ENCODE measurements at regions not wholly inside any gene's neighbourhood (a gene's known extent, or its start where the extent isn't known, plus 50 kb on each side); places are given as distances from the start of the nearest gene placed in this dataset.

GRCh38 chr5:106680330-106680729, 990.4 kb downstream of the EFNA5 start:
- WGBS, 3 donors, result 27 to 37% (median 34%) methylated on average over 1 of the region's 1 CpG

GRCh38 chr5:106677057-106677456, 993.7 kb downstream of the EFNA5 start:
- Histone ChIP-seq H3K9me3 (no peaks in the 10 kb centered on the region), H3K36me3 (ENCODE audit: insufficient read depth in 1 of 2, low read depth in 1 of 2) (no peaks in the 10 kb centered on the region), H3K4me1 (no peaks in the 10 kb centered on the region), H3K4me3 (no peak overlapping the region), H3K27ac (no peak overlapping the region), H3K27me3 (ENCODE audit: insufficient read depth in 3 of 3, low read length in 2 of 3) (no peaks in the 10 kb centered on the region)
- TF ChIP-seq CTCF (IDR thresholded peaks at IDR 0.05), result no peak
- ATAC-seq (no peak), DNase-seq (no peak)
- intact Hi-C loops (cut with DNase I), result no loop called here
- WGBS, 3 donors, result 97 to 100% (median 97%) methylated on average over 1 of the region's 1 CpG

More at GRCh38 chr5:106680330-106680729, 990.4 kb downstream of the EFNA5 start:
- Histone ChIP-seq H3K27me3 (ENCODE audit: insufficient read depth in 3 of 3, low read length in 2 of 3) (no peaks in the 10 kb centered on the region), H3K4me3 (no peak overlapping the region), H3K27ac (no peak overlapping the region), H3K9me3 (no peaks in the 10 kb centered on the region), H3K4me1 (no peaks in the 10 kb centered on the region), H3K36me3 (ENCODE audit: insufficient read depth in 1 of 2, low read depth in 1 of 2) (no peaks in the 10 kb centered on the region)
- TF ChIP-seq CTCF (IDR thresholded peaks at IDR 0.05), result no peak
- intact Hi-C loops (cut with DNase I), result no loop called here
- ATAC-seq, result no peak
- no peak for DNase-seq

- intact Hi-C loops (cut with DNase I), result no loop called here
These were observed 995.0 kb downstream of the EFNA5 start for GRCh38 chr5:106675687-106676086.

GRCh38 chr5:106673941-106674340, 996.8 kb downstream of the EFNA5 start:
- 91 to 94% (median 92%) methylated on average over 1 of the region's 1 CpG for WGBS, 3 donors
- Histone ChIP-seq H3K4me1 (no peaks in the 10 kb centered on the region), H3K4me3 (no peak overlapping the region), H3K27ac (no peak overlapping the region), H3K36me3 (ENCODE audit: insufficient read depth in 1 of 2, low read depth in 1 of 2) (no peaks in the 10 kb centered on the region), H3K9me3 (no peaks in the 10 kb centered on the region), H3K27me3 (ENCODE audit: insufficient read depth in 3 of 3, low read length in 2 of 3) (no peaks in the 10 kb centered on the region)
- intact Hi-C loops (cut with DNase I), result no loop called here
- ATAC-seq (no peak), DNase-seq (no peak)
- TF ChIP-seq CTCF (IDR thresholded peaks at IDR 0.05), result no peak

More at GRCh38 chr5:106675687-106676086, 995.0 kb downstream of the EFNA5 start:
- no peaks in the 10 kb centered on the region for H3K9me3 ChIP-seq
- H3K4me3 ChIP-seq, result no peak overlapping the region
- no peaks in the 10 kb centered on the region for H3K36me3 ChIP-seq (ENCODE audit: insufficient read depth in 1 of 2, low read depth in 1 of 2)
- WGBS, 3 donors, result 51 to 59% (median 57%) methylated on average over 1 of the region's 1 CpG
- no peaks in the 10 kb centered on the region for H3K4me1 ChIP-seq
- no peaks in the 10 kb centered on the region for H3K27me3 ChIP-seq (ENCODE audit: insufficient read depth in 3 of 3, low read length in 2 of 3)
- no peak for DNase-seq
- no peak for ATAC-seq
- no peak overlapping the region for H3K27ac ChIP-seq
- TF ChIP-seq CTCF (IDR thresholded peaks at IDR 0.05), result no peak

GRCh38 chr5:106661866-106662265, 1008.9 kb downstream of the EFNA5 start:
- no peaks in the 10 kb centered on the region for H3K4me1 ChIP-seq
- intact Hi-C loops (cut with DNase I), result no loop called here
- DNase-seq, result no peak
- H3K4me3 ChIP-seq, result no peak overlapping the region
- TF ChIP-seq CTCF (IDR thresholded peaks at IDR 0.05), result no peak
- H3K36me3 ChIP-seq (ENCODE audit: insufficient read depth in 1 of 2, low read depth in 1 of 2), result no peaks in the 10 kb centered on the region
- ATAC-seq, result no peak
- no peaks in the 10 kb centered on the region for H3K9me3 ChIP-seq
- H3K27ac ChIP-seq, result no peak overlapping the region
- WGBS, 3 donors, result 5 to 11% (median 8%) methylated on average over 2 of the region's 2 CpGs
- no peaks in the 10 kb centered on the region for H3K27me3 ChIP-seq (ENCODE audit: insufficient read depth in 3 of 3, low read length in 2 of 3)
